Fibroblast of skin of back (primary cell): ENCODE measurements at regions not wholly inside any gene's neighbourhood (a gene's known extent, or its start where the extent isn't known, plus 50 kb on each side); places are given as distances from the start of the nearest gene placed in this dataset.
"Not testable (repeated sequence)": the region's sequence is repeated elsewhere in the genome, so short reads cannot be mapped to it uniquely, and the experiment has no call there.

Experiments used
- DNase-seq: peaks from one replicate; pipeline ENCODE4 v3.0.0-alpha.2; 2013

DNA sequence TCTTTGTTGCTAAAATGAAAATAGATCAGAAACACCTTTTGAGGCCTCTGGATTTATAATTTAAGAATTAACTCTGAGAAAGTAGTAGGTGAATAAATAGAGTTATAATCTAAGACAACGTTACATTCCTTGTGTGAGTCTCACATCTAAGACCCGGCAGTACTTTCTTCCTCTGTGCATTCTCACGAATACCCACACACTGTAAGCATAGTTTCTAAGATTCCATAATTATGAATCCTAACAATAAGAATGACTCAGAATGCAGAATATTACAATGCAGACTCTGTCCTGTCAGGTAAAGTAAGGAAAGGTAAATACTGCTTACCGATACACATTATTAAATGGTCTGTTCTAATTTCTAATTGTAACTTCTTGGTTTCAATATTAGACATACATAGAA lies 257.7 kb upstream of the CNTN6 start:
- no peak for DNase-seq

- DNase-seq = no peak
These were observed 252.8 kb upstream of the CNTN6 start for GRCh38 chr3:839981-840380.

DNA sequence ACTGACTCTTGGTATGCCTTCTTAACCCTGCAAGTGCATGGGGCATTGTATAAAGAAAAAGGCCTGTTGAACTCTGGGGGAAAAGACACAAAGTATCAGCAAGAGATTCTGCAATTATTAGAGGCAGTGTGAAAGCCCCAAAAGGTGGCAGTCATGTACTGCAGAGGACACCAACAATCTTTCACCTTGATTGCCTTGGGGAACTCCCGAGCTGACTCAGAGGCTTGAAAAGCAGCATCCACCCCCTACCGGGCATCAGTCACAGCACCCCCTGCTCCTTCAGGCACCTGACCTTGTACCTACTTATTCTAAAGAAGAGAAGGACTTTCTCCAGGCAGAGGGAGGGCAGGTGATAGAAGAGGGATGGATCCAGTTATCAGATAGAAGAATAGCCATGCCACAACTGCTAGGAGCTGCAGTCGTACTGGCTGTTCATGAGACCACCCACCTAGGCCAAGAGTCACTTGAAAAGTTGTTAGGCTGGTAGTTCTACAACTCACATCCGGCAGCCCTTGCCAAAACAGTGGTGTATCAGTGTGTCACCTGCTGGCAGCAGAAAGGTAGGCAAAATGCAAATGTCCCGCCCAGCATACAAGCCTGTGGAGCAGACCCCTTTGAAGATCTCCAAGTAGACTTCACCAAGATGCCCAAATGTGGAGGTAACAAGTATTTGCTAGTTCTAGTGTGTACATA lies 241.6 kb upstream of the CNTN6 start:
- DNase-seq = peak; percentile 6

- no peak for DNase-seq
These were observed 240.8 kb upstream of the CNTN6 start for GRCh38 chr3:852033-852432.

DNA sequence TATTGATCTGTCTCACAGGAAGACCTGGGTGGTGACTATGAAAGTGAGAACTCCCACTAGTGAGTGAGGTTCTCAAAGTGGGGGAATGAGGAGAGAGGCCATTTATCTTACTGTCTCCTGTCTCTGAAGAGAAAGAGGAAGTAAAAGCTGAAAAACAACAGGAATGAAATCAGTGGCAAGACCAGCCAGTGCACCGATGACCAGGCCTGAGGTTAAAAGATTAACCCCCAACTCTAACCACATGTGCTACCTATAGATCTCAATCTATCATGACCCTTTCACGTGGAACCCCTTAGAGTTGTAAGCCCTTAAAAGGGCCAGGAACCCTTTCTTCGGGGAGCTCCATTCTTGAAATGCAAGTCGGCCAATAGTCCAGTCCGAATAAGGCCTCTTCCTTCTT lies 239.3 kb upstream of the CNTN6 start:
- DNase-seq = no peak

- DNase-seq = no peak
These were observed 233.7 kb upstream of the CNTN6 start for GRCh38 chr3:859135-859534.

DNA sequence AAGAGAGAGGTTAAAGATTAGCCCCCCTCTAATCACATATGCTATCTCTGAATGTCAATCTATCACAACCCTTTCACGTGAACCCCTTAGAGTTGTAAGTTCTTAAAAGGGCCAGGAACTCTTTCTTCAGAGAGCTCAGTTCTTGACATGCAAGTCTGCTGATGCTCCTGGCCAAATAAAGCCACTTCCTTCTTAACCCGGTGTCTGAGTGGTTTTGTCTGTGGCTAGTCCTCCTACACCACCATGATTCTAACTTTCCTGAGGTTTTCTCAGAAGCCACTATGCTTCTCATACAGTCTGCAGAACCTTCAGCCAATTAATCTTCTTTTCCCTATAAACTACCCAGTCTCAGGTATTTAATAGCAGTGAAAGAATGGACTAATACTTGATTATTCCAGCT lies 231.1 kb upstream of the CNTN6 start:
- DNase-seq = no peak

GRCh38 chr3:869269-869668 lies 223.6 kb upstream of the CNTN6 start:
- no peak for DNase-seq

- no peak for DNase-seq
These were observed 223.1 kb upstream of the CNTN6 start for GRCh38 chr3:869734-870133.

GRCh38 chr3:871651-872050 lies 221.2 kb upstream of the CNTN6 start:
- DNase-seq = no peak

- peak; percentile 56 for DNase-seq
These were observed 215.8 kb upstream of the CNTN6 start for GRCh38 chr3:877001-877400.

DNA sequence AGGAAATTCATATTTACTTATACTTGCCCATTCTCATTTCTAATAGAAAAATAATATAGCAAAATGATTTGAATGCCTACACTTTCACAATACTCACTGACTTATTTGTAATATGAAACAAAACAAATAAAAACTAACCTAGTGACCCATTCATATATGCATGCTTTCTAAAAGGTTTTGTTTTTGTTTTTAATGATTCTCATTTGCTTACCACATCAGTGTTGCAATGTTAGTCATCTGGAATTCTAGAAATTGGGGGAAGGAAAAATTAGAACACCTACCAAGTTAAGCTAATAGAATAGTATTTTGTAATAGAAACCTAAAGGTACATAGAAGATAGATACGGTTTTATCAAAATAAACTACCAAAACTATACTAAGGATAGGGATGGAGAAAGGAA lies 214.1 kb upstream of the CNTN6 start:
- DNase-seq = no peak

- DNase-seq = no peak
These were observed 212.5 kb upstream of the CNTN6 start for GRCh38 chr3:880371-880770.

DNA sequence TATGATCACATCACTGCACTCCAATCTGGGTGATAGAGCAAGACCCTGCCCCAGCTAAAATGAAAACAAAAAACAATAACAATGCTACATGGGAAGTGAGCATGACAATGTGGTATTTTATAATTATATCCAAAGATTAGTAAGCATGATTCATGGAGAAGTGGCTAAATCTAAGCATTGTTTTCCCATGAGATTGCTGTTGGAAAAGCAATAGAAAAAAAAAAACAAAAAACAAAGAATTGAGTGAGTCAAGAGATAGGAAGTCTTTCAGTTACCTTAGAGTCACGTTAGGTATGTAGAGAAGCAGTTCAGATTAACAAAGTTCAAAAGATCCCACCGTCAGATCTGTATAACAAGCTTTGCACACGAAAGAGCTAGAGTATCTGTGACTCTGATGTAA lies 210.3 kb upstream of the CNTN6 start:
- DNase-seq = peak; percentile 79

- peak; percentile 15 for DNase-seq
These were observed 190.7 kb upstream of the CNTN6 start for GRCh38 chr3:901953-902778.

DNA sequence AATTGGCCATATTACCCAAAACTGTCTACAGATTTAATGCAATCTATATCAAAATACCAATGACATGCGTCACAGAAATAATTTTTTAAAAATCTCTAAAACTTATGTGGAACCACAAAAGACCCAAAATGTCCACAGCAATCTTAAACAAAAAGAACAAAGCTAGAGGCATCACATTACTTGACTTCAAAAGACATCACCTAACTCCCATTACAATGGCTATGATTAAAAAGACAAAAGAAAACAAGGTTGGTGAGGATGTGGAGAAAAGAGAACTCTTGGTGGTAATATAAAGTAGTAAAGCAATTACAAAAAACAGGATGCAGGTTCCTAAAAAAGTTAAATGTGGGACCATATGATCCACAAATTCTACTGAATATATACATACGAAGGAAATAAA lies 187.6 kb upstream of the CNTN6 start:
- no peak for DNase-seq

GRCh38 chr3:906739-907138 lies 186.1 kb upstream of the CNTN6 start:
- DNase-seq = no peak

DNA sequence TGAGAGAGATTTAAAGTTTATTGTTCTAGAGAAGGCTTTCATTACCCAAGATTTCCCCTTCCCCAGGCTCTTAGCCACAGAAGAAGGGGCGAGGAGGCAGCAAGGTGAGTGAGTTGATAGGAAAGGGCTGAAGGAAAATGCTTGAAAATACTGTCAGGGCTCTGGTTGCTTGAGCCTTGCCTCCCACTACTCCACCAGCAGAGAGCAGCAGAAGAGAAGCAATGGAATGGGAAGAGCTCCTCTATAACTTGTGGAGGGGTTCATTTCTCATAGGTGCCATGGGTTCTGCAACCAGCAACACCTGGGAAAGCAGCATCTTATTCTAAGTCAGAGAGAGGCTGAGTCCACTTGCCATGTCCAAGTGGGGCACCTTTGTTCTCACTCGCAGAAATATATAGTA lies 184.0 kb upstream of the CNTN6 start:
- DNase-seq = peak; percentile 19

- DNase-seq = not testable (repeated sequence)
These were observed 180.1 kb upstream of the CNTN6 start for GRCh38 chr3:912717-913116.

DNA sequence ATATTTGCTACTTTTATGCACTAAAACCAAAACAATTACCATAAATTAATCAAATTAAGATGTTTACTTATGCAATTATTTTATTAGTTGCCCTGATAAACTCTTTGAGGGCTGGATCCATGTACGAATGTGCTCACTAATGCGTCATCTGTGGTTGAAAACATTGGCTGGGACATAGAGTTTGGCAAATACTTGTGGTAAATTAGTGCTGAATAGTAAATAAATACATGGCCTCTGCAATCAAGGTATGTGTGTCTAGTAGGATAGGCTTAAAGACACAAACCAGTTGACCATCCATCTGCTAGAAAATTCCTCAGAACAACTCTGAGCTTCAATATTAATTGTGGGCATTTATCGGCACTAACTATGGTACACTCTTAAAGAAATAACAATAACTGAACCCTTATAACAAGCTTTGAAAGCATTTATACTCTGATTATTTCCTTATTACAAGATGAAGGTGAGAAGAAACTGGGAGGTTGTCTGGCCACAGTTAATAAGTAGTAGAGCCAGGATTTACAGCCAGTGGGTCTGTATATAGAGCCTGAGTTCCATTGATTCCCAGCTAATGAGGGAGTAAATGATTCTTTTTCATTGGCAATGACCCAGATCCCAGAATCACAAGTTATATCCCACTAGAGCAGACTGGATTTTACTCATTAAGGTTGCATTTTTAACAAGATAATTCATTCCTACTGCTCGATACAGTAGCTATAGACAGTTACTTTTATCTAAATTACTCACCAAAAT lies 169.5 kb upstream of the CNTN6 start:
- no peak for DNase-seq

DNA sequence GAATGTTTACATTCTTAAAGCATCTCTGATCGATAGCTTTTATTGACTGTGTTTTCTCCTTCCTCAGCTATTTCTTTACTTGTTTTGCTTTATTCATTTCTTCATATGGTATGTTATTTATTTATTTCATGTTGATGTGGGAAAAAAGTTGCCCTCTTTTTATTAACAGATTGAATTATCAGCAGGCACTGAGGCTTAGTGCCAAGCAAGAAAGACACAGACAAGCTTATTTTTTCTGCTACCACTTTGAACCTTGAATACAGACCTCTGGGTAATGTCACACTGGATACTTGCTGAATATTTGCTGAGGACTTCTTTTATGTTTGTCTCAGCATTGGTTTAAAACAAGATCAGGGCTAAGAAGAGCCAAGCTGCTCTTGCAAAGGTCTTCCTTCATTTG lies 162.0 kb upstream of the CNTN6 start:
- no peak for DNase-seq

DNA sequence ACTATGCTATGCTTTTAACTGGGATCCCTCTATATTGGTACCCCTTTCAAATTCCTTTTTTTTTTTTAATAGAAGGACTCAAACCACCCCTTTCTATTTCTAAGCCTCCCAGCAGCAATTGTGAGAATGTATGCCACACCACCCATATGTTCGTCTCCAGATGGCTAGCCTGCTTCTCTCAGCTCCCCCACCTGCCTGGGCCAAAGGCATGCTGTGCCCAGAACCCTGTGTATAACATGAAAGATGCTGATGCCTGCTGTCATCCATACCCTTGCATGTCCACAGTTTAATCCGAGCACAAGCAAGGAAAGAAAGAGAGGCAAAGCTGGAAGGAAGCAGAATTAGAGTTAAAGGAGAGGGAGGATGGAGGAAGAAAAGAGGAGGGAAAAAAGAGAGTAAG lies 159.5 kb upstream of the CNTN6 start:
- DNase-seq = no peak

DNA sequence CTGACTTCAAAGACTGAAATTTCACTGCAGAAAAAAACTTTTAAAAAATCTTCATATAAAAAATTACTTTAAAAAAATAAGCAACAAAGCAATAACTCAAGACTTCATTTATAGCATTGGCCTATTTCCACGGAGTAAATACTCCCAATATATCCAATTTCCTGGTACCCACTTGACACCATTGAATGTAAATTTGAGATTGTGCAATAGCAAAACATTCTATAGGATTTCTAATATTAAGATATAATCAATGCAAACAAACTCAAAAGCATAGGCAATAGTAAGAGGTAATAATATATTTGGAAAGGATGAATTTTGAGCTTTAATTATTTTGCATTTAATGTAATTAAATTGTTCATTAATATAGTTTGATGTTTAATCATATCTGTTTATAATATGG lies 148.0 kb upstream of the CNTN6 start:
- no peak for DNase-seq

DNA sequence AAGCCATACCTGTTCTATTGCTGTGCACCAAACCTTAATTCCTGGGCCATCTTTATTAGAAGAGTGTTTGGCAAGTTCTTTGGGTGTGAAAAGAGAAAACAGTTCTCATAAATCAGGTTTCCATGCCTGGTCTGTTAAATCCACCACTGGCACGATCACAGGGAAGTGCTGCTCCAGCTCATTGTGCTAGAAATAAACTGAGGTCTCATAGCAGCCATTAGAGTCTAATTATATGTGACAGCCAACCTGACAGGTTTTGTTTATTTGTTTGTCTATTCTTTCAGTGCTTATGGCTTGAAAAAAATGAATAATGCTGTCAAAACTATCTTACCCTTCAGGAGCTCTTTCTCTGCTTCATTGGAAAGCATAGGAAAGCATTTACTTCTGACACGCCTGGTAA lies 147.1 kb upstream of the CNTN6 start:
- DNase-seq = no peak
